ENCODE measurements at regions not wholly inside any gene's neighbourhood (a gene's known extent, or its start where the extent isn't known, plus 50 kb on each side); places are given as distances from the start of the nearest gene placed in this dataset.

DNA sequence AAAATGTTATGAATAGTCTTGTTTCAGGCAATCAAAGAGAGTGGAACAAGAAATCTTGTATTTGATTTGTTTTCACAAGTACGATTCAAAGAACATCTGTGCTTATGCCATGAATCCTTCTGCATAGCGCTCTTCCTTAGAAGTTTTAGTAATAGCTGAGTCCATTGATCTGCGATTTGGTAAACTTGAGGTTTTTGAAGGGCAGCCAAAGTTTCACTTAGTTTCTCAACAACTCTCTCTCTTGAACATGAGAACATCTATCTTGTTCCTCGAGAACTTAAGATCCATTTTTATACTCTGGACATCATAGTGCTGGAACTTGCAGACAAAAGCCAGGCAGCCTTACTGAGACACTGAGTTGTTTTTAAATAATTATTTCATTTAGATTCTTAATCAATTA lies 96.2 kb upstream of the USP15 start:
- H3K4me3 ChIP-seq (replicated peaks; ENCODE audit: insufficient read depth, low read length), result no peak overlapping the region
- peaks cover 7% of the 10 kb centered on the region for H3K27me3 ChIP-seq (ENCODE audit: insufficient read depth, poor library complexity, severe bottlenecking)
- no peak for TF ChIP-seq POLR2AphosphoS5 (IDR thresholded peaks at IDR 0.05; ENCODE audit: low read depth)
- TF ChIP-seq SPI1 (IDR thresholded peaks at IDR 0.05; ENCODE audit: borderline replicate concordance, low read depth), result no peak
- TF ChIP-seq, protein P1, sequence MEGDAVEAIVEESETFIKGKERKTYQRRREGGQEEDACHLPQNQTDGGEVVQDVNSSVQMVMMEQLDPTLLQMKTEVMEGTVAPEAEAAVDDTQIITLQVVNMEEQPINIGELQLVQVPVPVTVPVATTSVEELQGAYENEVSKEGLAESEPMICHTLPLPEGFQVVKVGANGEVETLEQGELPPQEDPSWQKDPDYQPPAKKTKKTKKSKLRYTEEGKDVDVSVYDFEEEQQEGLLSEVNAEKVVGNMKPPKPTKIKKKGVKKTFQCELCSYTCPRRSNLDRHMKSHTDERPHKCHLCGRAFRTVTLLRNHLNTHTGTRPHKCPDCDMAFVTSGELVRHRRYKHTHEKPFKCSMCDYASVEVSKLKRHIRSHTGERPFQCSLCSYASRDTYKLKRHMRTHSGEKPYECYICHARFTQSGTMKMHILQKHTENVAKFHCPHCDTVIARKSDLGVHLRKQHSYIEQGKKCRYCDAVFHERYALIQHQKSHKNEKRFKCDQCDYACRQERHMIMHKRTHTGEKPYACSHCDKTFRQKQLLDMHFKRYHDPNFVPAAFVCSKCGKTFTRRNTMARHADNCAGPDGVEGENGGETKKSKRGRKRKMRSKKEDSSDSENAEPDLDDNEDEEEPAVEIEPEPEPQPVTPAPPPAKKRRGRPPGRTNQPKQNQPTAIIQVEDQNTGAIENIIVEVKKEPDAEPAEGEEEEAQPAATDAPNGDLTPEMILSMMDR (IDR thresholded peaks at IDR 0.05; ENCODE audit: insufficient read depth, low read length), result no peak
- no peak for TF ChIP-seq GABPA (IDR thresholded peaks at IDR 0.05; ENCODE audit: low read depth)
- TF ChIP-seq, protein P2, sequence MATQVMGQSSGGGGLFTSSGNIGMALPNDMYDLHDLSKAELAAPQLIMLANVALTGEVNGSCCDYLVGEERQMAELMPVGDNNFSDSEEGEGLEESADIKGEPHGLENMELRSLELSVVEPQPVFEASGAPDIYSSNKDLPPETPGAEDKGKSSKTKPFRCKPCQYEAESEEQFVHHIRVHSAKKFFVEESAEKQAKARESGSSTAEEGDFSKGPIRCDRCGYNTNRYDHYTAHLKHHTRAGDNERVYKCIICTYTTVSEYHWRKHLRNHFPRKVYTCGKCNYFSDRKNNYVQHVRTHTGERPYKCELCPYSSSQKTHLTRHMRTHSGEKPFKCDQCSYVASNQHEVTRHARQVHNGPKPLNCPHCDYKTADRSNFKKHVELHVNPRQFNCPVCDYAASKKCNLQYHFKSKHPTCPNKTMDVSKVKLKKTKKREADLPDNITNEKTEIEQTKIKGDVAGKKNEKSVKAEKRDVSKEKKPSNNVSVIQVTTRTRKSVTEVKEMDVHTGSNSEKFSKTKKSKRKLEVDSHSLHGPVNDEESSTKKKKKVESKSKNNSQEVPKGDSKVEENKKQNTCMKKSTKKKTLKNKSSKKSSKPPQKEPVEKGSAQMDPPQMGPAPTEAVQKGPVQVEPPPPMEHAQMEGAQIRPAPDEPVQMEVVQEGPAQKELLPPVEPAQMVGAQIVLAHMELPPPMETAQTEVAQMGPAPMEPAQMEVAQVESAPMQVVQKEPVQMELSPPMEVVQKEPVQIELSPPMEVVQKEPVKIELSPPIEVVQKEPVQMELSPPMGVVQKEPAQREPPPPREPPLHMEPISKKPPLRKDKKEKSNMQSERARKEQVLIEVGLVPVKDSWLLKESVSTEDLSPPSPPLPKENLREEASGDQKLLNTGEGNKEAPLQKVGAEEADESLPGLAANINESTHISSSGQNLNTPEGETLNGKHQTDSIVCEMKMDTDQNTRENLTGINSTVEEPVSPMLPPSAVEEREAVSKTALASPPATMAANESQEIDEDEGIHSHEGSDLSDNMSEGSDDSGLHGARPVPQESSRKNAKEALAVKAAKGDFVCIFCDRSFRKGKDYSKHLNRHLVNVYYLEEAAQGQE (IDR thresholded peaks at IDR 0.05; ENCODE audit: insufficient replicate concordance, low read depth), result no peak
- H3K27ac ChIP-seq (replicated peaks), result no peak overlapping the region
- DNase-seq (ENCODE audit: low read depth in 1 of 2, low spot score in 1 of 2), result no peak

DNA sequence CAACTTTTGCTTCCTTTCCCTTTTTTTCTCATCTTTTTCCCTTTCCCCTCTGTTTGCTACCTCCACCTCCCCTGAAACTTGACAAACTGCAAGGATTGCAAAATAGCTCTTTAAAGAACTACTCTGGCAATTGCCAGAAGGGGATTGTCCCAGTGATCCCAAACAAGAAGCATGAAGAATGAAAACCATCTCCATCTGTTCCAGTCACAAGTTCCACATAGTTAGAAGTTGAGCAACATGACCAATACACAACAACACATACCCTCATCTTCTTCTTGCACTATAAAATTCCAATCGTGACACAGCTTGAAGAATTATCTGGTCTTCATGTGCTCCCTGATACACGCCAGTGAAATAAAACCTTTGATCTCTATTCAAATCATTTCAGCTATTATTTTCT lies 93.7 kb upstream of the USP15 start:
- no peak for TF ChIP-seq GABPA (IDR thresholded peaks at IDR 0.05; ENCODE audit: low read depth)
- no peak for TF ChIP-seq SPI1 (IDR thresholded peaks at IDR 0.05; ENCODE audit: borderline replicate concordance, low read depth)
- TF ChIP-seq, protein P1 (IDR thresholded peaks at IDR 0.05; ENCODE audit: insufficient read depth, low read length), result no peak
- TF ChIP-seq, protein P2 (IDR thresholded peaks at IDR 0.05; ENCODE audit: insufficient replicate concordance, low read depth), result no peak
- TF ChIP-seq POLR2AphosphoS5 (IDR thresholded peaks at IDR 0.05; ENCODE audit: low read depth), result no peak
- no peak overlapping the region for H3K27ac ChIP-seq (replicated peaks)
- peaks cover 7% of the 10 kb centered on the region for H3K27me3 ChIP-seq (ENCODE audit: insufficient read depth, poor library complexity, severe bottlenecking)
- DNase-seq (ENCODE audit: low read depth in 1 of 2, low spot score in 1 of 2), result no peak
- H3K4me3 ChIP-seq (replicated peaks; ENCODE audit: insufficient read depth, low read length), result no peak overlapping the region

DNA sequence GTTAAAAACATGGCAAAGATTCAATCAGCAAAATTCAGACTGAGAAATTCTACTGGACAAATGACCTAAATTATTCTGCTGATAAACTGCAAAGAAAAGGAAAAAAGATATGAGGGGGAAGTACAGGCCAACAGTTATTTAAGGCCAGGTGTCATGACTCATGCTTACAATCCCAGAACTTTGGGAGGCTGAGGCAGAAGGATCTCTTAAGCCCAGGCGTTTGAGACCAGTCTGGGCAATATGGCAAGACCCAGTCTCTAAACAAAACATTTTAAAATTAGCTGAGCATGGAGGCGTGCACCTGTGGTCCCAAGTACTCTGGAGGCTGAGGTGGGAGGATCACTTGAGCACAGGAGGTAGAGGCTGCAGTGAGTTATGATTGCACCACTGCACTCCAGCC lies 91.8 kb upstream of the USP15 start:
- DNase-seq (ENCODE audit: low read depth in 1 of 2, low spot score in 1 of 2), result no peak
- no peak overlapping the region for H3K4me3 ChIP-seq (replicated peaks; ENCODE audit: insufficient read depth, low read length)
- peaks cover under 1% of the 10 kb centered on the region for H3K27me3 ChIP-seq (ENCODE audit: insufficient read depth, poor library complexity, severe bottlenecking)
- no peak for TF ChIP-seq SPI1 (IDR thresholded peaks at IDR 0.05; ENCODE audit: borderline replicate concordance, low read depth)
- TF ChIP-seq GABPA (IDR thresholded peaks at IDR 0.05; ENCODE audit: low read depth), result no peak
- no peak for TF ChIP-seq POLR2AphosphoS5 (IDR thresholded peaks at IDR 0.05; ENCODE audit: low read depth)
- TF ChIP-seq, protein P1 (IDR thresholded peaks at IDR 0.05; ENCODE audit: insufficient read depth, low read length), result no peak
- TF ChIP-seq, protein P2 (IDR thresholded peaks at IDR 0.05; ENCODE audit: insufficient replicate concordance, low read depth), result no peak
- no peak overlapping the region for H3K27ac ChIP-seq (replicated peaks)
